GM12878 (cell line): ENCODE measurements at regions not wholly inside any gene's neighbourhood (a gene's known extent, or its start where the extent isn't known, plus 50 kb on each side); places are given as distances from the start of the nearest gene placed in this dataset.

Experiments used
- ATAC-seq: fragments of 200-7000 bp; cut with Tn5 transposase; 3 replicates; pipeline ENCODE4 v1.9.1; 2020; ENCODE audit warnings: mild to moderate bottlenecking, moderate library complexity
- BruUV-seq: library from RNA; stranded (reverse); fragments of 400-500 nt; replicated peaks from 2 replicates; lab custom pipeline; 2021; lab: Mats Ljungman, UMichigan
- CTCF ChIA-PET: fragments of 300-600 bp; sonication (Branson Sonifier 250); formaldehyde crosslinking; extraction: SDS; loops from one replicate; lab custom pipeline; 2021; ENCODE audit warnings: inconsistent platforms; lab: Yijun Ruan, JAX
- POLR2A ChIA-PET: fragments of 350-600 bp; formaldehyde crosslinking; extraction: SDS; loops from one replicate; lab custom pipeline; 2021; ENCODE audit warnings: inconsistent platforms; lab: Charles Lee
- RAD21 ChIA-PET: fragments of 300-600 bp; sonication (Branson Sonifier 250); formaldehyde crosslinking; loops from one replicate; lab custom pipeline; 2023; ENCODE audit warnings: antibody characterized with exemption; ENCODE audit not compliant: unreplicated experiment; lab: Charles Lee
- SMC1A ChIA-PET: fragments of 300-600 bp; sonication (Branson Sonifier 250); formaldehyde crosslinking; loops from one replicate; lab custom pipeline; 2023; ENCODE audit not compliant: unreplicated experiment, uncharacterized antibody; lab: Charles Lee
- DNase-seq: peaks from one replicate; pipeline ENCODE4 v3.0.0-alpha.2; 2011; ENCODE audit warnings: low read depth, low spot score
- FAIRE-seq: peaks from 3 replicates; lab custom pipeline; 2011; peaks lifted over from hg19 to GRCh38; lab: Jason Lieb, UNC
- H2AFZ ChIP-seq: 2 replicates; pipeline ENCODE4 v1.6.0; 2011; ENCODE audit warnings: low read depth, low read length, control low read depth; ENCODE audit not compliant: control insufficient read depth
- H3K27ac ChIP-seq: 2 replicates; pipeline ENCODE4 v1.5.1; 2011; ENCODE audit warnings: control low read depth; ENCODE audit not compliant: control insufficient read depth, insufficient read depth
- H3K27me3 ChIP-seq, 2 experiments: replicated peaks in 1 of 2; 2 replicates each; pipeline versions ENCODE4 v1.6.0 to v1.6.1; 2011; ENCODE audit warnings: low read length in 1 of 2; ENCODE audit not compliant: control insufficient read depth in 2 of 2, insufficient read depth in 2 of 2
- H3K36me3 ChIP-seq, 2 experiments: 2 replicates each; pipeline ENCODE4 v1.5.1; 2011; ENCODE audit warnings: low read length in 1 of 2; ENCODE audit not compliant: control insufficient read depth in 2 of 2, insufficient read depth in 2 of 2
- H3K4me1 ChIP-seq: 2 replicates; pipeline ENCODE4 v1.6.1; 2011; ENCODE audit warnings: mild to moderate bottlenecking, low read length, moderate library complexity, mixed read lengths; ENCODE audit not compliant: control insufficient read depth, insufficient read depth
- H3K4me2 ChIP-seq: 2 replicates; pipeline ENCODE4 v1.6.0; 2011; ENCODE audit warnings: control low read depth; ENCODE audit not compliant: control insufficient read depth, insufficient read depth
- H3K4me3 ChIP-seq: fragments of 200-600 bp; sonication (generic); 2 replicates; pipeline ENCODE4 v1.5.1; 2016
- H3K79me2 ChIP-seq: 2 replicates; pipeline ENCODE4 v1.6.0; 2011; ENCODE audit warnings: low read length; ENCODE audit not compliant: control insufficient read depth, insufficient read depth
- H3K9ac ChIP-seq: 2 replicates; pipeline ENCODE4 v1.8.0; 2011; ENCODE audit warnings: low read length, control low read depth, mixed read lengths; ENCODE audit not compliant: control insufficient read depth, insufficient read depth
- H3K9me3 ChIP-seq: replicated peaks from 3 replicates; pipeline ENCODE4 v1.5.1; 2011; ENCODE audit warnings: mild to moderate bottlenecking, low read length; ENCODE audit not compliant: control insufficient read depth, insufficient read depth
- H4K20me1 ChIP-seq: 2 replicates; pipeline ENCODE4 v1.6.0; 2011; ENCODE audit not compliant: control insufficient read depth, insufficient read depth
- ASH2L ChIP-seq: fragments of 300-600, 200-600 bp; sonication (generic); IDR thresholded peaks from 2 replicates; pipeline ENCODE4 v1.6.1; 2017; ENCODE audit warnings: low read depth, mild to moderate bottlenecking, borderline replicate concordance
- BACH1 ChIP-seq: fragments of 450-650 bp; IDR thresholded peaks from 2 replicates; pipeline ENCODE4 v1.6.1; 2017; ENCODE audit warnings: mild to moderate bottlenecking, borderline replicate concordance
- BCL11A ChIP-seq: IDR thresholded peaks from 2 replicates; pipeline ENCODE4 v1.6.1; 2011; ENCODE audit warnings: low read depth, low read length
- CREB1 ChIP-seq: IDR thresholded peaks from 2 replicates; pipeline ENCODE4 v1.6.1; 2012; ENCODE audit warnings: low read depth, mild to moderate bottlenecking, inconsistent platforms
- CUX1 ChIP-seq: IDR thresholded peaks from 2 replicates; pipeline ENCODE4 v1.6.1; 2012; ENCODE audit warnings: improper control_type of control experiment, low read depth, low read length; ENCODE audit not compliant: insufficient replicate concordance
- ESRRA ChIP-seq: IDR thresholded peaks from 2 replicates; pipeline ENCODE4 v1.6.1; 2012; ENCODE audit warnings: mild to moderate bottlenecking, low read length, improper control_type of control experiment
- HDAC6 ChIP-seq: fragments of 200-600 bp; sonication (generic); IDR thresholded peaks from one replicate; pipeline ENCODE4 v1.8.0; 2017; ENCODE audit warnings: antibody characterized with exemption; ENCODE audit not compliant: unreplicated experiment
- MLLT1 ChIP-seq: fragments of 450-650 bp; IDR thresholded peaks from 2 replicates; pipeline ENCODE4 v1.6.1; 2016; ENCODE audit warnings: mild to moderate bottlenecking
- NR2C2 ChIP-seq: IDR thresholded peaks from 2 replicates; pipeline ENCODE4 v1.6.1; 2011; ENCODE audit warnings: borderline replicate concordance, low read depth; ENCODE audit not compliant: control insufficient read depth, insufficient read length
- PAX5 ChIP-seq: IDR thresholded peaks from 2 replicates; pipeline ENCODE4 v1.6.1; 2011; ENCODE audit warnings: low read depth, low read length, borderline replicate concordance
- SIN3A ChIP-seq: IDR thresholded peaks from 2 replicates; pipeline ENCODE4 v1.6.1; 2012; ENCODE audit warnings: low read depth, low read length, improper control_type of control experiment
- SMAD1 ChIP-seq: fragments of 450-650 bp; IDR thresholded peaks from 2 replicates; pipeline ENCODE4 v1.6.1; 2018; ENCODE audit warnings: mild to moderate bottlenecking, low read depth; ENCODE audit not compliant: partially characterized antibody
- SREBF1 ChIP-seq: IDR thresholded peaks from 2 replicates; pipeline ENCODE4 v1.6.1; 2012; ENCODE audit warnings: mild to moderate bottlenecking, low read length
- SREBF2 ChIP-seq: IDR thresholded peaks from 2 replicates; pipeline ENCODE4 v1.6.1; 2012; ENCODE audit warnings: mild to moderate bottlenecking, low read length
- USF1 ChIP-seq: IDR thresholded peaks from 2 replicates; pipeline ENCODE4 v1.6.1; 2011; ENCODE audit warnings: borderline replicate concordance, low read depth, mild to moderate bottlenecking, moderate library complexity, mixed read lengths, low read length; ENCODE audit not compliant: insufficient read depth; ENCODE audit errors: extremely low read length
- ZSCAN29 ChIP-seq: fragments of 450-650 bp; IDR thresholded peaks from 2 replicates; pipeline ENCODE4 v1.6.1; 2017; ENCODE audit warnings: mild to moderate bottlenecking, moderate library complexity
- WGBS: methylation state at CpG from one replicate; pipeline ENCODE4 v1.1.6; 2016; ENCODE audit warnings: low lambda C conversion rate; ENCODE audit not compliant: insufficient replicate concordance, insufficient coverage; ENCODE audit errors: missing lambda C conversion rate; 5-methylcytosine and 5-hydroxymethylcytosine counted together
- in situ Hi-C: fragments of 300-500 bp; cut with MboI; formaldehyde crosslinking; loops from 9 replicates; pipeline ENCODE4 v1.14.3; 2018; ENCODE audit warnings: mixed read lengths
- intact Hi-C: fragments of 100-400 bp; cut with micrococcal nuclease; formaldehyde crosslinking; loops from one replicate; pipeline ENCODE4 v1.14.2; 2022; ENCODE audit not compliant: unreplicated experiment
- TF ChIP-seq, protein P1 (sequence below): IDR thresholded peaks from 2 replicates; pipeline ENCODE4 v1.6.1; 2012; ENCODE audit warnings: low read depth, low read length, improper control_type of control experiment

DNA sequence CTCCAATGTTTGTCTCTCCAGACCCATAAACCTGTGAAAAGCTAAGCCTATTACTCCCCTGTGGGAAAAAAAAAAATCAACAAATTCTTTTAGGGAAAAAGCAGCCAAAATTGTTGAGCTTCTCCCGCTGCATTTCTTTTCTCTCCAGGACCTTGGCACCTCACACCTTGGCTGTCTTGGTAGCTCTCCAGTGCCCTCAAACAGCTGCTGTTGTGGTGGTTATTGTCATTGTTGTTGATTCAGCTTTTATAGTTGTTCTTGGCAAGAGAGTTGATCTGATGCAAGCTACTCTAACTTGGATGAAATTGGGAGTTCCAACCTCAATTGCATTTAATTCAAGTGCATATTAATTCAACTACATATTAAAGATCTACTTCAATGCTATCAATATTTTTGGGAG is 516.9 kb upstream of the LARGE1 start (continued):
- no peak for TF ChIP-seq CUX1
- TF ChIP-seq SREBF1: no peak
- no peak for TF ChIP-seq ZSCAN29
- no peak for TF ChIP-seq USF1
- no peak for TF ChIP-seq BCL11A

DNA sequence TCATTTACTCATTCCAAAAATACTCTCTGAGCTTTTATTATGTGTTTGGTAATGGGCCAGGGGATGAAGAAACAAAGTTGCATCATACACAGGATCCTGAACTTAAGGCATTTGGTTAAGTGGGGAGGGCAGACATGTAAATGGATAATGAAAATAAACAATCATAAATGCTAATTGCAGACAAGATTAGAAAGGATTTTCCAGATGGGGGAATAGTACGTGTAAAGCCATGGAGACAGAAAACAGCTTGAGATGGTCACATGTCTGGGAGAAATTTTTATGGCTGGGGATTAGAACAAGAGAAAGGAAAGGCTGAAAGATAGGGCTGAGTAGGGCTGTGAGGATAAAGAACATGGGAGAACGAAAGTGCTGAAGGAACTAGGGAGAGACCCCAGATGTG is 534.3 kb upstream of the LARGE1 start:
- intact Hi-C loops: no loop called here
- no peaks in the 10 kb centered on the region for H3K4me1 ChIP-seq
- TF ChIP-seq SMAD1 (no peak), CREB1 (no peak), MLLT1 (no peak), SIN3A (no peak), BACH1 (no peak), PAX5 (no peak), SREBF2 (no peak), ESRRA (no peak), NR2C2 (no peak), ZSCAN29 (no peak), HDAC6 (no peak), ASH2L (no peak)
- TF ChIP-seq, protein P1, sequence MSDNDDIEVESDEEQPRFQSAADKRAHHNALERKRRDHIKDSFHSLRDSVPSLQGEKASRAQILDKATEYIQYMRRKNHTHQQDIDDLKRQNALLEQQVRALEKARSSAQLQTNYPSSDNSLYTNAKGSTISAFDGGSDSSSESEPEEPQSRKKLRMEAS: no peak
- DNase-seq: no peak
- no peak overlapping the region for H3K9ac ChIP-seq
- SMC1A ChIA-PET: no interaction called here
- no peak for ATAC-seq
- 0% methylated on average over 2 of the region's 2 CpGs for WGBS
- no peaks in the 10 kb centered on the region for H4K20me1 ChIP-seq
- CTCF ChIA-PET: no interaction called here
- no peak overlapping the region for H3K27ac ChIP-seq
- no peak overlapping the region for H2AFZ ChIP-seq
- no peak for FAIRE-seq
- H3K79me2 ChIP-seq: no peaks in the 10 kb centered on the region
- no peak overlapping the region for H3K4me2 ChIP-seq
- no peaks in the 10 kb centered on the region for H3K36me3 ChIP-seq
- POLR2A ChIA-PET: no interaction called here
- BruUV-seq: no TSS peak
- H3K4me3 ChIP-seq: no peak overlapping the region
- in situ Hi-C loops: no loop called here
- H3K9me3 ChIP-seq: no peaks in the 10 kb centered on the region
- RAD21 ChIA-PET: no interaction called here
- H3K27me3 ChIP-seq: no peaks in the 10 kb centered on the region
